ENCODE measurements at regions not wholly inside any gene's neighbourhood (a gene's known extent, or its start where the extent isn't known, plus 50 kb on each side); places are given as distances from the start of the nearest gene placed in this dataset.

- no peak overlapping the region for H3K4me3 Mint-ChIP-seq
- ATAC-seq (ENCODE audit: low read depth): no peak
- DNase-seq (ENCODE audit: low spot score in 2 of 2): no peak
- H3K27ac Mint-ChIP-seq: no peak overlapping the region
- H3K36me3 Mint-ChIP-seq: peaks cover 1% of the 10 kb centered on the region
- peaks cover 1% of the 10 kb centered on the region for H3K9me3 Mint-ChIP-seq
- no peaks in the 10 kb centered on the region for H3K4me1 Mint-ChIP-seq
- no peaks in the 10 kb centered on the region for H3K27me3 Mint-ChIP-seq
Observed at GRCh38 chr13:80754441-80754840, 413.5 kb upstream of the SPRY2 start.

DNA sequence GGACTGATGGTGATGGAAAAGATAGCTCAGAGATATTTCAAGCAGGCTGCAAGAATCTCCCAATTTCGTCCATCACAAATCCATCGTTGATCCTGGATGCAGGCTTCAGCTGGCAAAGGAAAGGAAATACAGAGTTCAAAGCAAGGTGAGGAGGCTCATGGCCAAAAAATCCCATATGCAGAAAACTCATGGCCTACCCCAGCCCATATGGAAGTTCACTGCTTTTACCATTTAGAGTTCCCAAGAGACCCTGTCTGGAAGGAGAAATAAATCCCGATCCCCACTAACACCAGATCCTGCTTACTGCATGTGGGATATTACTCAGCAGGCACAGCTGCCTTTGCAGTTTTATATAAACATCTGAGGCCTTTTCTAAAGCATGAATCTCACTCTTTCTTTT lies 412.9 kb upstream of the SPRY2 start:
- Mint-ChIP-seq H3K27ac (no peak overlapping the region), H3K27me3 (no peaks in the 10 kb centered on the region)
- no peak for ATAC-seq (ENCODE audit: low read depth)

DNA sequence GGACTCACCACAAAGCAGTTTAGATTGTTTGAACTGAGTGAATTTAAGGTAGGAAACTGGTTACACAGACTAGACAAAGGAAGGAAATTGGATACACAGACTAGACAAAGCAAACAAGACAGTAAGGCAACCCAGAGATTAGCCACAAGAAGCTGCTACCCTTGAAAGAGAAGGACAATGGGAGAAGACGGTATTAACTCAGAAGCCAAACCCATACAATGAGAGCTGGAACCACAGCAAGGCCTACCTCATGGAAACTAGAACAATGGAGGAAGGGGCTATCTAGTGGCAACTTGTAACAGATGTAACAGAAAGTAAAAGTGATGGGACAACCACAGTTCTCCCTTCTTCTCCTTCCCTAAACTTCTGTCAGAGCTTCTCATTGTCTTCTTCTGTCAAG lies 410.9 kb upstream of the SPRY2 start:
- Mint-ChIP-seq H3K36me3 (no peaks in the 10 kb centered on the region), H3K27me3 (no peaks in the 10 kb centered on the region), H3K4me1 (no peaks in the 10 kb centered on the region), H3K9me3 (peaks cover 1% of the 10 kb centered on the region), H3K4me3 (no peak overlapping the region), H3K27ac (no peak overlapping the region)
- DNase-seq (ENCODE audit: low spot score in 2 of 2): no peak
- no peak for ATAC-seq (ENCODE audit: low read depth)

More for the DNA sequence above, 412.9 kb upstream of the SPRY2 start:
- peaks cover 1% of the 10 kb centered on the region for H3K9me3 Mint-ChIP-seq
- DNase-seq (ENCODE audit: low spot score in 2 of 2): no peak
- no peaks in the 10 kb centered on the region for H3K4me1 Mint-ChIP-seq
- H3K36me3 Mint-ChIP-seq: peaks cover 1% of the 10 kb centered on the region
- no peak overlapping the region for H3K4me3 Mint-ChIP-seq

GRCh38 chr13:80744147-80744914 lies 403.4 kb upstream of the SPRY2 start:
- Mint-ChIP-seq H3K27ac (no peak overlapping the region), H3K4me1 (no peaks in the 10 kb centered on the region), H3K9me3 (peaks cover 2% of the 10 kb centered on the region), H3K4me3 (no peak overlapping the region), H3K27me3 (no peaks in the 10 kb centered on the region), H3K36me3 (no peaks in the 10 kb centered on the region)
- DNase-seq (ENCODE audit: low spot score in 2 of 2): no peak
- ATAC-seq (ENCODE audit: low read depth): no peak

DNA sequence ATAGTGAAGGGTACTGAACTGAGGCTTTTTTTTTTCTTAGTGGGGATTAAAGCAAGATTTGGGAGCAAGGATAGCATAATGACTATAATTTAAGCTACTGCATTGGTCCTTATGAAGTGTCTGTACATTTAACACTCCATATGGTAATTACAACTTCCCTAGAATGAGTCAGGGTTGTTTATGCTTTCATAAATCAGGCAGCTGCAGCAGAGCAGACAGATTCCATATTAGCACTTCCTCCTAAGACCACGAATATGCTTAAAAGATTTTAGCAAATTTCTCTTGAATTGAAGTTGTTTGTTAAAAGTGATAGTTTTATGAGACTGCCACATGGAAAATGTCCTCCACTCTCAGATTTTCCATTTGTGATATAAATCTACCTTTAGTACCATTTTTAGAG lies 401.1 kb upstream of the SPRY2 start:
- DNase-seq (ENCODE audit: low spot score in 2 of 2): no peak
- Mint-ChIP-seq H3K27ac (no peak overlapping the region), H3K4me3 (no peak overlapping the region), H3K4me1 (no peaks in the 10 kb centered on the region), H3K27me3 (no peaks in the 10 kb centered on the region), H3K9me3 (peaks cover 8% of the 10 kb centered on the region), H3K36me3 (no peaks in the 10 kb centered on the region)
- ATAC-seq (ENCODE audit: low read depth): no peak

DNA sequence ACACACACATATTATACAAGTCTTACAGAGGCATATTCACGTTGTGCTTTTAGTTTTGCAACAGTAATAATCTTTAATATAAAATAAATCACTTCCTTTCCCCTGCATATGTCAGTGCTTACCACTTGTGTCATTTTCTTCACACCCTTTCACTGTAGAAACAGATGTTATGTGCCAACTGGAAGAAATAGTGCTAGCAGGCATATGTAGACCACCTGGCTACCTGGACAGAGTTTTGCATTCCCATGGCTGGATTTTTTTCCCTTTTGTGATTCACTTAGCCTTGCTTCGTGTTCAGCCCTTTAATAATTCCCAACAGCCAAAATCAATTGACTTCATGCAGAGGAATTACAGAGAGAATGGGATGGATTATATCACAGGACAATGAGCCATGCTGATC lies 399.1 kb upstream of the SPRY2 start:
- Mint-ChIP-seq H3K4me1 (no peaks in the 10 kb centered on the region), H3K27ac (no peak overlapping the region), H3K9me3 (peaks cover 10% of the 10 kb centered on the region), H3K4me3 (no peak overlapping the region), H3K27me3 (peaks cover 2% of the 10 kb centered on the region), H3K36me3 (no peaks in the 10 kb centered on the region)
- no peak for DNase-seq (ENCODE audit: low spot score in 2 of 2)
- ATAC-seq (ENCODE audit: low read depth): no peak

- Mint-ChIP-seq H3K27ac (no peak overlapping the region), H3K4me3 (no peak overlapping the region), H3K9me3 (peaks cover 8% of the 10 kb centered on the region), H3K4me1 (no peaks in the 10 kb centered on the region), H3K27me3 (peaks cover 2% of the 10 kb centered on the region), H3K36me3 (no peaks in the 10 kb centered on the region)
- DNase-seq (ENCODE audit: low spot score in 2 of 2): no peak
- no peak for ATAC-seq (ENCODE audit: low read depth)
Observed at GRCh38 chr13:80737513-80737912, 396.6 kb upstream of the SPRY2 start.

DNA sequence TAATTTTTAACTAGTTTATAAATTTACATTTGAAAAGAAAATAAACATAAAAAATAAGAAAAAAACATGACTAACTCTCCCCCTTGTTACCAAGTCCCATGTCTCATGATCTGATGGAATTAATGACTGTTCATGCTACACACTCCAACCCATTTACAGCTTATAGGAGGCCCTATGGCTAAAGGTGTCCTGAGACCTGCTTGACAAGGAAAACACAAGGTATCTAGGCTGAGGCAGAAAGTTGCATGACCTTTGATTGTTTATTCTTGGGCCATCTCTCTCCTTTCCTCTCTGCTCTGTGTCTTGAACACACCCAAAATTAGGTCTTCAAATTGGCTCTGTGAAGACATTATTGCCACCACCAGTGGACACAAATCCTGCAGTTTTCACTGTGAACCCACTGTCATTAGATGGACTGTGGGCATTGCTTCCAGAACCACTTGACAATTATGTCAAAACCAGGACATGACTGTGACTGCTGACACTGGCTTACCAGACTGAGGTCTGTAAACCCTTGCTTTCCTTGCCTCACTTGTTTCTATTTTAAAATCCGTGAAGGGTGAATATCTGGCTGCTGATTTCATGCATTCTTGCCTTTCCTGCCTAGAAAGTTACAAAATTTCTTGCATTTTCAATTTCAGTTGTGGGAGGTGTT lies 386.5 kb upstream of the SPRY2 start:
- ATAC-seq (ENCODE audit: low read depth): no peak
- peaks cover 4% of the 10 kb centered on the region for H3K9me3 Mint-ChIP-seq
- H3K27me3 Mint-ChIP-seq: no peaks in the 10 kb centered on the region
- H3K4me3 Mint-ChIP-seq: no peak overlapping the region
- DNase-seq (ENCODE audit: low spot score in 2 of 2): no peak
- H3K27ac Mint-ChIP-seq: no peak overlapping the region
- no peaks in the 10 kb centered on the region for H3K4me1 Mint-ChIP-seq
- no peaks in the 10 kb centered on the region for H3K36me3 Mint-ChIP-seq

GRCh38 chr13:80726868-80727267 lies 385.9 kb upstream of the SPRY2 start:
- ATAC-seq (ENCODE audit: low read depth): no peak
- H3K27me3 Mint-ChIP-seq: no peaks in the 10 kb centered on the region
- DNase-seq (ENCODE audit: low spot score in 2 of 2): no peak
- no peak overlapping the region for H3K27ac Mint-ChIP-seq
- no peak overlapping the region for H3K4me3 Mint-ChIP-seq
- H3K4me1 Mint-ChIP-seq: no peaks in the 10 kb centered on the region
- no peaks in the 10 kb centered on the region for H3K36me3 Mint-ChIP-seq
- peaks cover 4% of the 10 kb centered on the region for H3K9me3 Mint-ChIP-seq

DNA sequence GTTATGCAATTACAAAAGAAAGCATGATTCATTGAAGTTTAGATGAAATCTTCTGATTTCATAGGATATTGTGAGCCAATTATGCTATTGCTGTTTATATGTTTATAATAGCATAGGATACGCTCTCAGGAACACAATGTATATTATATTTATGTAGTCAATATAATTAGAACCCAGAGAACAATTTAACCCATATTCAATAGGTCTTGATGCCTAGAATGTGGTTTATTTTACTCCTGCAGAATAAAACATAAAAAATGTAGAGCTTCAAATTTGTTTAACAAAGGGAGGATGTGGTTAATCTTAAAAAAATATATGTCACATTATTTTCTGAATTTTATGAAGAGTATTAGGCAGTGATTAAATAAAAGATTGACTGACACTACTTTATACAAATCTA lies 380.8 kb upstream of the SPRY2 start:
- H3K4me3 Mint-ChIP-seq: no peak overlapping the region

DNA sequence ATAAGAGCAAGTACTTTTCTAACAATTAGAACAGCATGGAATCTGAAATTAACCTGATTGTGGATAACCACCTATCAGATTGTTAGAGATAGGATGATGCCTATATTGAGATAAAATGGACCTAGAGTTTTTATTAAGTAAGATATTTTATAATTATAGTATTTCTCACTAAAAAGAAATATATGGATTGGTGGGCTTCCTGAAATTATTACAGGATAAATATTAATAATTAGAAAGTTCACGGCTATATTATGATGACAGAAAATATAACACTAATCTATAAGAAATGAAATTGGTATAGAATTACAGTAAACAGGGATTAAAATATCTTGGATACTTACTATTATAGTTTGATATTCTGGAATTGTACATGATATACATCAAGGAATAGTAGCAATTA lies 378.0 kb upstream of the SPRY2 start:
- Mint-ChIP-seq H3K9me3 (peaks cover 1% of the 10 kb centered on the region), H3K27me3 (no peaks in the 10 kb centered on the region)
- DNase-seq (ENCODE audit: low spot score in 2 of 2): no peak

More for the DNA sequence above, 380.8 kb upstream of the SPRY2 start:
- Mint-ChIP-seq H3K9me3 (no peaks in the 10 kb centered on the region), H3K4me1 (peaks cover 2% of the 10 kb centered on the region), H3K27me3 (no peaks in the 10 kb centered on the region), H3K27ac (no peak overlapping the region), H3K36me3 (no peaks in the 10 kb centered on the region)
- DNase-seq (ENCODE audit: low spot score in 2 of 2) (no peak), ATAC-seq (ENCODE audit: low read depth) (no peak)

DNA sequence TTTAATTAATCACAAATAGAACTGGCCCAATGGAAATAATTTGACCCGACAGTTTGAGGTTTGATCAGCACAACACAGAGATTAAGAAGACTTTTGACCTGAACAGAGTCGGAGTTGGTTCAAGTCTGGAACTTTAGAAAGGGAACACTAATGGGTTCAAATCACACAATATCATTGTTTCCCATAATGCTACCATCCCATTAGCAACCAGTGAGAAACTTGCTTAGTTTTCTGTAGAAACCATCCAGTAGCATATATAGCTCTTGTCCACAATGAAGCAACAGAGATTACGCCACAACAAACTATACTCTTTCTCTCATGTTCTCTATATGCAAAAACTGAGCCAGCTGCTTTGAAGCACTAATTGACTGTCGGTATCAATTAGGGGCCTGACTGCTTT lies 376.9 kb upstream of the SPRY2 start:
- Mint-ChIP-seq H3K36me3 (peaks cover 1% of the 10 kb centered on the region), H3K9me3 (peaks cover 5% of the 10 kb centered on the region), H3K4me1 (peaks cover 2% of the 10 kb centered on the region), H3K27me3 (no peaks in the 10 kb centered on the region), H3K27ac (no peak overlapping the region), H3K4me3 (no peak overlapping the region)
- DNase-seq (ENCODE audit: low spot score in 2 of 2) (no peak), ATAC-seq (ENCODE audit: low read depth) (no peak)

More for the DNA sequence above, 378.0 kb upstream of the SPRY2 start:
- H3K36me3 Mint-ChIP-seq: no peaks in the 10 kb centered on the region
- ATAC-seq (ENCODE audit: low read depth): no peak
- no peak overlapping the region for H3K27ac Mint-ChIP-seq
- no peak overlapping the region for H3K4me3 Mint-ChIP-seq
- H3K4me1 Mint-ChIP-seq: peaks cover 2% of the 10 kb centered on the region

DNA sequence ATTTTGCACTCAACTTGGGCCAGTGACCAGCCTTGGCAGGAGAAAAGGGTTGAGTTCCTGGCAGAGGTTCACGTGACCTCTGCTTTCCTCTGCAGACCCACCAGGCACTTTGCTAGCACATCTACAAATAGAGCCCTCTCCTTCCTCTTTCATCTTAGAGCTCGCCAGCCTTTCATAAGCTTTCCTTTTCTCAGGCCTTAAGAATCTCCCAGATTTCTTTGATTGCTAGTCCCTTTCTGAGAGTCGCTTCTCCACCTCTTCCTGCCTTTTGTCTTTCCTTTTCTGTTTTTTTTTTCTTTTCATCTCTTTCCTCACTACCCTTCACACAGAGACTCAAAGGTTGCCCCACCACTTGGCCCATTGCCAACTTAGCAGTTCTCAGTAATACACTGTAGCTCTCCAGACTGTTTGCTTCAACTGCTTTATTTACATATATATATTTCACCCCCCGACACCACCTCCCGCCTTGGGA lies 375.7 kb upstream of the SPRY2 start:
- Mint-ChIP-seq H3K4me3 (peak overlapping the region; percentile 18), H3K9me3 (peaks cover 5% of the 10 kb centered on the region), H3K4me1 (peaks cover 2% of the 10 kb centered on the region), H3K36me3 (peaks cover 1% of the 10 kb centered on the region), H3K27ac (no peak overlapping the region), H3K27me3 (no peaks in the 10 kb centered on the region)
- ATAC-seq (ENCODE audit: low read depth) (no peak), DNase-seq (ENCODE audit: low spot score in 2 of 2) (no peak)

DNA sequence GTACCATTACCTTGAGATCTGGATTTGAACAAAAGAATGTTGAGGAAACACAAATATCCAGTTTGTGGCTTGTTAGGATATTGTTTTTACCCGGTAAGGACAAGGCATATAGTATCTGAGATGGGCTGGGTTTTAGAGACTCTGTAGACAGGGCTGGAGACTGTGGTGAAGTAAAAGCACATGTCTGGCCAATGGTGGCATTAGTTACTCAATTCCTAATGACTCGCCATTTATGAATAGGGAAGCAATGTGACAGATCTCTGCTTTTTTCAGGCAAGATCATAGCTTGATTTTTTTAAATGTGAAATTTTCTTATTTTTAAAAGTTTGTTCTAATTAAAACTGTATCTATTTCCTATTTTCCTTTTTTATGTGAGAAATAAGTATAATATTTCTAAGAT lies 371.1 kb upstream of the SPRY2 start:
- Mint-ChIP-seq H3K27me3 (no peaks in the 10 kb centered on the region), H3K4me1 (peaks cover 2% of the 10 kb centered on the region), H3K9me3 (peaks cover 5% of the 10 kb centered on the region), H3K36me3 (peaks cover 1% of the 10 kb centered on the region), H3K27ac (no peak overlapping the region), H3K4me3 (no peak overlapping the region)
- DNase-seq (ENCODE audit: low spot score in 2 of 2): no peak
- ATAC-seq (ENCODE audit: low read depth): no peak

- no peak for ATAC-seq (ENCODE audit: low read depth)
- H3K9me3 Mint-ChIP-seq: peaks cover 4% of the 10 kb centered on the region
- no peak for DNase-seq (ENCODE audit: low spot score in 2 of 2)
- no peaks in the 10 kb centered on the region for H3K4me1 Mint-ChIP-seq
- H3K4me3 Mint-ChIP-seq: no peak overlapping the region
- no peaks in the 10 kb centered on the region for H3K27me3 Mint-ChIP-seq
- H3K36me3 Mint-ChIP-seq: peaks cover 1% of the 10 kb centered on the region
- no peak overlapping the region for H3K27ac Mint-ChIP-seq
Observed at GRCh38 chr13:80708791-80709190, 367.9 kb upstream of the SPRY2 start.

Data from memory B cell (primary cell).